Fibroblast of skin of left quadriceps (primary cell): ENCODE measurements at regions not wholly inside any gene's neighbourhood (a gene's known extent, or its start where the extent isn't known, plus 50 kb on each side); places are given as distances from the start of the nearest gene placed in this dataset.
A peak's percentile ranks its signal among the peaks of the same experiment; 100 is the strongest.

Experiments used
- DNase-seq, 2 experiments: peaks; one replicate each; pipeline ENCODE4 v3.0.0-alpha.2; 2013; ENCODE audit warnings: low read depth in 2 of 2

GRCh38 chr16:65964752-65965151 is 401.7 kb upstream of the CDH5 start:
- DNase-seq = no peak

GRCh38 chr16:65961476-65962143 is 404.9 kb upstream of the CDH5 start:
- DNase-seq = peak in 1 of 2 experiments; percentile 3

GRCh38 chr16:65959983-65960382 is 406.5 kb upstream of the CDH5 start:
- peak; percentile 17 to 18 for DNase-seq

- no peak for DNase-seq
Measured at GRCh38 chr16:65958086-65958485, 408.4 kb upstream of the CDH5 start.

GRCh38 chr16:65956100-65956499 is 410.4 kb upstream of the CDH5 start:
- DNase-seq = no peak

DNA sequence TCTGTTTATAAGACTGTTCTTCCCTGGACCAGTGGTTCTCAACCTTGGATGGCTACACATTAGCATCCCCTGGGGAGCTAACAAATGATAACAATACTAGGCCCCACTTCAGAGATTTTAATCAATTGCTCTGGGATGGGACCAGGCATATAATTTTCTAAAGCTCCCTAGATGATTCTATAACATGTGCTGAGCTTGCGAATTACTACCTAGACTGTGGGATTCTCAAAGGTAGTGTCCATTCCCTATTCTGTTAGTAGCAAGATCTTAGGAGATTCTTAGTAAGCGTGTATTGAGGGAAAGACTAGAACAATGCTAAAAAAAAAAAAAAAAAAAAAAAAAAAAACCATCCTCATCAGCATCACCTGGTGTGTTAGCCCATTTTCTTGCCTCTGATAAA is 412.0 kb upstream of the CDH5 start:
- no peak for DNase-seq

DNA sequence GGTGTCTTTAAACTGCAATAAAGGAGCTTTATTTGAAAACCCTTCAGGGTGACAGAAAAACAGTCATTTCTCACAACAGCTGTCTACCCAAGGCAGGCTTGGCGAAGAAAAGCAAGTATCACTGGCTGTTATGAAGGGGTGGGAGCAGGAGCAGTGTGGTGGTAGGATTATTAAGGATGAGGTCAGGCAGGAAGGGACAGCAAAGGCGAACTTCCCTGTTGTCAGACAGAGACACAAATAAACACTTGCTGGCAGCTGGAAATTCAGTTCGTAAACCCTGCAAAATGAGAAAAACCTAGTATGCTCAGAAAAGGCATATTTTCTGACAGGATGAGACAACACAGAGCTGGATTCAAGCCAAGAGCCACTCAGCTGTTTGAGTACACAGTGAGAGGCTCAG is 416.3 kb upstream of the CDH5 start:
- no peak for DNase-seq

- DNase-seq = no peak
Measured at GRCh38 chr16:65948361-65948760, 418.1 kb upstream of the CDH5 start.

GRCh38 chr16:65947951-65948350 is 418.5 kb upstream of the CDH5 start:
- no peak for DNase-seq

DNA sequence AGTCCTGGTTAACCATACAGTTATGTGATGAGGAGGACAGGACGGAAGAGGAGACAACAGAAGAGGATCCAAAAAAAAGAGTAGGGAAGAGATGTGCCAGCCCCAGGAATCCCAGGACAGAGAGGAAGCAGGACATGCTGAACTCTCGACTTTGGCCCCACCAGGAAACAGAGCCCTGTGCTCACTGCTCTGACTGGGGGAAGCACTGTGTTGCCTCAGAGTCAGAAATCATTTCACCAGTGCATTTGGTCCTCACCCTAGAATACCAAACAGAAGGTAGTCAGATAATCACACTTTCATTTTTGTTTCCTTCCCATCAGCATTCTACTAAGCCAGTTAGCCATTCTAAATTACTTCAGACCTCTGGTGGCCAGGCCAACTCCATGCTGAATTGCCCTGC is 421.0 kb upstream of the CDH5 start:
- no peak for DNase-seq

DNA sequence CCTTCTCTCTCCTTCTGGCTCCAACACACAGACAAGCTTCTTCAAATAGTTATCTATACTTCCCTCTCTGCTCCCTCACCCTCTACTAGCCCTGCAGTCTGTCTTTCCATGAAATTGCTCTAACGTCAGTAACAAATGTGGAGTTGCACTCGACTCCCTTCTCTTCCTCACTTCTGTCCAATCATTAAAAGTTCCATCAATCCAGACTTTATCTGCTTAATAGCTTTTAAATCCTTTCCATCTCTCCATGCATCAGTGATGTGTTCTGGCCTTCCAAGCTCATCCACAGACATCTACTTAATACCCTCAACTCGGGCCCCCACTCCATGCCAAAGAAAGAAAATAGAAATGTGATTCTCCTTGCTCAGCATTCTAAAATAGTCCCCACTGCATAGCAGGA is 422.1 kb upstream of the CDH5 start:
- DNase-seq = no peak

DNA sequence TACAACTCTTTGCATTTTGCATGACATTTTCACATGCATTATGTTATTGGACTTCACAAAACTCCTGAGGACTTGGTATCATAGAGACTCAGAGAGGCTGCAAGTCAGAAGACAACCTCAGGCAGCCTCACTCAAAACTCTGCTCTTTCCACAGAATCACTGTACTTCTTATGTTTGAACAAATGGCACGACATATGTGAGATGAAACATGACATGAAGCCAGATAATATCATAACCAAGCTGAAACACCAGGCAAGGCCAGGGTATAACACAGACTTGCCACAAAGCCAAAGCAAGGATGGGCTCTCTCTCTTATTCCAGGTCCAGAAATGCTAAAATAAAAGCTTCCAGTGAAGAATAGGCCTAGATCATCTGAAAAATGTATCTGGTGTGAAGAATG is 425.8 kb upstream of the CDH5 start:
- DNase-seq = no peak

- no peak for DNase-seq
Measured at GRCh38 chr16:65938083-65938482, 428.4 kb upstream of the CDH5 start.

- DNase-seq = no peak
Measured at GRCh38 chr16:65937455-65937854, 429.0 kb upstream of the CDH5 start.

DNA sequence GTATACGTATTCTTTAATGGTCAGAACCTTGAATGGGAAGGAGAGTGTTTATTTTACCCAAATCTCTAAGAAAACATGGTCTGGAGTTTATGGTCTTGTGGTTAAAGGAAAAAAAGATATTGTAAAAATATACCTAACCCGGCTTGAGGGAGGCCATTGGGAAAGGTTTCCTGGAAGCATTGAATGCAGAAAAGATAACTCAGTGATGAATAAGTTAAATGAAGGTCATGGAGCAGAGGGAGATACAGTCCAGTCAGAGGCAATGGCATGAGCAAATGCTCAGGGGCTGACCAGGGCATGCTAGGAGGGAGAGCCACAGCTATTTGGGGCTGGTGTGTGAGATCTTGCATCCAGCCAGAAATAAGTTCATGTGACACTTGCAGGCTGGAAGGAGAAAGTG is 430.4 kb upstream of the CDH5 start:
- no peak for DNase-seq

- no peak for DNase-seq
Measured at GRCh38 chr16:65934443-65934842, 432.0 kb upstream of the CDH5 start.

DNA sequence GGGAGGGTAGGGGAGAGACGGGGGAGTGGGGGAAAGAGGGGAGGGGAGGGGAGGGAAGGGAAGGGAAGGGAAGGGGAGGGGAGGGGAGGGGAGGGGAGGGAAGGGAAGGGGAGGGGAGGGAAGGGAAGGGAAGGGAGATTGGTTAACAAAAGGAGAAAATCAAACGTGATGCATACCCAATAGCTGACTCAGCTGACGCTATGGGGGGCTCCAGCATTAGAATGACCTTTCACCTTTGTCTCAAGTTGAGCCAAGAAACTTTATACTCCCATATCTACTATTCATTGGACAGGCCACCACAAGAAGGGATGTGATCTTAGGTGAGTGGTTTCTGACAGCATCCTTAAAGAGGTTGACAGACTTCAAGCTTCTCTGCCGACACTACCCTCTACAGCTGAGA is 432.8 kb upstream of the CDH5 start:
- no peak for DNase-seq

DNA sequence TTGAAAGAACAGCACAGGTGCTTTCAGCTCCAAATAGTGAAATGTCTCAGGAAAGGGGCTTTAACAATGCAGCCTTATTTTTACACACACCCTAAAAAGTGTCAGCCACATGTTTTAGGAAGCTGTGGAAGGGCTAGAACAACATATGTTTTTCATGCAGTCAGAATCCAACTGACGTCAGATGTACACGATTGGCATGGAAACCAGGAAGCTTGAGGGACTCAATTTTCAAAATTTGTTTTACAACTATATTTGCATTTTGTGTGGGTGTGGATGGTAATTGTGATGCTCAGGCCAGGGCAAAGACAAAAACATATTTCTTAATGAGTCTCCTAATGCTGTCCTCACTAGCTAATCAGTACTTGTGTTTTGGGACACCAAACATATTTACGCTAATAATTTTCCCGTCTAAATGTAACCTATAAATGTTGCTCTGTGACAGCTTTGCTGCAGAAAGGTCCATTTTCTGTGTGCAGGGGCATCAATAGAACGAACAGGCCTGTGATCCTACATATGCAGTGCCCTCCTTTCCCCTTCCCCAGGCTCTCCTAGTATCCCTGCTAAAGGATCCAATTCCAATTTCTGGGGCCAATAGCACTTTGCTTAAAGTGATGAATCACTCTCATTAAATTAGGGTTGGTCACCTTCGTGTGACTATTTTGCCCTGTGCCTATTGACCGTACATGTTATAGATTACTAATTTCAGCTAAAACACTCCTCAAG is 434.0 kb upstream of the CDH5 start:
- peak in 1 of 2 experiments; percentile 7 for DNase-seq

GRCh38 chr16:65922923-65923322 is 443.6 kb upstream of the CDH5 start:
- DNase-seq = no peak

DNA sequence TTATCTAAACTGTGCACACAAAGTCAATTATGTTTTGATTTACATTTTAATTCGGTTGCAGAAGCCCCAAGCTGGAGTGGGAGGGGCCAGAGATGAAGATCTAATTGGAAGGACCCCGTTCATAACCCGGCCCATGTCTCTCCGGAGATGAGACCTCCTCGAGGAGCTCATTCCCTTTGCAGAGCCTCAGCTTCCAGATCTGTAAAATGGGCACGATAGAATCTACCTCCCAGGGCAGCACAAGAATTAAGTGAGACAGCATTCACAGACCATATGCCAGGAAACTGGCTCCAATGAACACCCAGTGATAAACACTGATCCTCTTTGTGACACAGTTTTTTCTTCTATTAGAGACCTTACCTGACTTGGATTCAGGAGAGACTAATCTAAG is 446.5 kb upstream of the CDH5 start:
- DNase-seq = no peak

- no peak for DNase-seq
Measured at GRCh38 chr16:65919145-65919985, 447.1 kb upstream of the CDH5 start.

- DNase-seq = no peak
Measured at GRCh38 chr16:65917466-65917865, 449.0 kb upstream of the CDH5 start.

DNA sequence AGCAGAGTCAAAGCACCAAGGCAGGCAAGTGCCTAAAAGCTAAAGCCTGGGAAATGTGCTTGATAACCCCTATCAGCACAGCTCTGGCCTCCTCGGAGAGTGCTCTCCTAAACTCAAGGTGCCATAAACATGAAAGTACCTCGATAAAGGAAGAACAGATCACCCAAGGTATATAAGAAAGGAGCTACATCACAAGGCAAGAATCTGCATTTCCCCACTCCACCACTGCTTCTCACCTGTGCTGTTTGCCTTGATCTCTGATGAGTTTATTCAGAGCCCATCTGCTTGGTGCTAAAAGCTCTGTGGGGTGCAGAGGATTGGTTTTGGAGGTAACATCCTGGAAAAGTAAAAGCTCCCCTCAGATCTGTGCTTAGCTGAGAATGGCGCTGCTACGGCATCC is 449.5 kb upstream of the CDH5 start:
- DNase-seq = no peak
